Breast epithelium (tissue), 3 donors: ENCODE measurements at regions not wholly inside any gene's neighbourhood (a gene's known extent, or its start where the extent isn't known, plus 50 kb on each side); places are given as distances from the start of the nearest gene placed in this dataset.

Experiments
- CTCF ChIP-seq, 3 donors: fragments of 450-650 bp; IDR thresholded peaks; one replicate each; pipeline ENCODE4 v1.5.1; 2016 to 2017; ENCODE audit warnings: antibody characterized with exemption in 3 of 3, mild to moderate bottlenecking in 3 of 3, moderate library complexity in 3 of 3
- POLR2A ChIP-seq: fragments of 450-650 bp; IDR thresholded peaks from one replicate; pipeline ENCODE4 v1.6.1; 2016; ENCODE audit warnings: antibody characterized with exemption, mild to moderate bottlenecking, moderate library complexity
- POLR2AphosphoS5 ChIP-seq, 3 donors: sonication (generic); formaldehyde crosslinking; IDR thresholded peaks; one replicate each; pipeline ENCODE4 v1.6.1; 2017; ENCODE audit warnings: antibody characterized with exemption in 3 of 3

DNA sequence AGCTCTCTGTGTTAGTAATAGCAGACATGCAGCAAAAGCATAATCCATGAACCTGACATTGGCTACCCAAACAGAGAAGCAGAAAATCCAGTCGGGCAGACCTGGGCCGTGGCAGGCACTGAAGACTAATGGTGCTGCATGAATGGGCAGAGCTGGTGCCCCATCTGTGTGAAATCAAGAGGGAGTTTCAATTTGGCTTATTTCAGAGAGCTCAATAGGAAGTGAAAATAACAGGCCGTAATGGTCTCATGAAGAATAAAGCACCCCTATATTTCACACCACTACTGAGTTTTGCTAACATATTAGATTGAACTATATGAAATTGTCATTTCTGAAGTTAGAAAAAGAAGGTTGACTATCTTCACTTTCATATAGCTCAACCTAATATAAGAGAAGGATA, 149.7 kb downstream of the ENC1 start:
- TF ChIP-seq POLR2A (no peak), CTCF (IDR thresholded peaks at IDR 0.05) (no peak), POLR2AphosphoS5 (IDR thresholded peaks at IDR 0.05) (no peak)
